ENCODE measurements at regions not wholly inside any gene's neighbourhood (a gene's known extent, or its start where the extent isn't known, plus 50 kb on each side); places are given as distances from the start of the nearest gene placed in this dataset.
"Not testable (repeated sequence)": the region's sequence is repeated elsewhere in the genome, so short reads cannot be mapped to it uniquely, and the experiment has no call there.

- in situ Hi-C loops (cut with HindIII; ENCODE audit: low sequenced_read_pairs), result loop anchor here (25.0 kb wide), 1 partner anchor 152 kb away; the partner anchor contains the start of genes MECR and PTPRU
- no peak for TF ChIP-seq CTCF (IDR thresholded peaks at IDR 0.05; ENCODE audit: low read depth, low read length, missing control alignments)
These were observed 153.3 kb downstream of the PTPRU start for GRCh38 chr1:29389533-29390041.

GRCh38 chr1:29388884-29389283, 152.6 kb downstream of the PTPRU start:
- in situ Hi-C loops (cut with HindIII; ENCODE audit: low sequenced_read_pairs), result loop anchor here (25.0 kb wide), 1 partner anchor 152 kb away; the partner anchor contains the start of genes MECR and PTPRU
- no peak for DNase-seq (ENCODE audit: low read depth)
- H3K4me3 ChIP-seq (ENCODE audit: low read depth, low read length), result no peak overlapping the region
- TF ChIP-seq CTCF (IDR thresholded peaks at IDR 0.05; ENCODE audit: low read depth, low read length, missing control alignments), result no peak

More at GRCh38 chr1:29389533-29390041, 153.3 kb downstream of the PTPRU start:
- H3K4me3 ChIP-seq (ENCODE audit: low read depth, low read length), result no peak overlapping the region
- DNase-seq (ENCODE audit: low read depth), result no peak

- TF ChIP-seq CTCF (IDR thresholded peaks at IDR 0.05; ENCODE audit: low read depth, low read length, missing control alignments), result no peak
- DNase-seq (ENCODE audit: low read depth), result no peak
- no peak overlapping the region for H3K4me3 ChIP-seq (ENCODE audit: low read depth, low read length)
- in situ Hi-C loops (cut with HindIII; ENCODE audit: low sequenced_read_pairs), result loop anchor here (25.0 kb wide), 1 partner anchor 151 kb away; the partner anchor contains the start of genes MECR and PTPRU
These were observed 151.8 kb downstream of the PTPRU start for GRCh38 chr1:29388170-29388569.

- no peak overlapping the region for H3K4me3 ChIP-seq (ENCODE audit: low read depth, low read length)
- DNase-seq (ENCODE audit: low read depth), result no peak
- in situ Hi-C loops (cut with HindIII; ENCODE audit: low sequenced_read_pairs), result loop anchor here (25.0 kb wide), 1 partner anchor 150 kb away; the partner anchor contains the start of genes MECR and PTPRU
- TF ChIP-seq CTCF (IDR thresholded peaks at IDR 0.05; ENCODE audit: low read depth, low read length, missing control alignments), result no peak
These were observed 150.9 kb downstream of the PTPRU start for GRCh38 chr1:29387210-29387609.

GRCh38 chr1:29386453-29386852, 150.1 kb downstream of the PTPRU start:
- not testable (repeated sequence) for DNase-seq (ENCODE audit: low read depth); H3K4me3 ChIP-seq (ENCODE audit: low read depth, low read length)
- in situ Hi-C loops (cut with HindIII; ENCODE audit: low sequenced_read_pairs), result loop anchor here (25.0 kb wide), 1 partner anchor 149 kb away; the partner anchor contains the start of genes MECR and PTPRU

GRCh38 chr1:29385966-29386365, 149.6 kb downstream of the PTPRU start:
- in situ Hi-C loops (cut with HindIII; ENCODE audit: low sequenced_read_pairs), result loop anchor here (25.0 kb wide), 1 partner anchor 149 kb away; the partner anchor contains the start of genes MECR and PTPRU
- no peak for DNase-seq (ENCODE audit: low read depth)
- no peak for TF ChIP-seq CTCF (IDR thresholded peaks at IDR 0.05; ENCODE audit: low read depth, low read length, missing control alignments)
- no peak overlapping the region for H3K4me3 ChIP-seq (ENCODE audit: low read depth, low read length)

GRCh38 chr1:29384496-29385015, 148.2 kb downstream of the PTPRU start:
- in situ Hi-C loops (cut with HindIII; ENCODE audit: low sequenced_read_pairs), result loop anchor here (25.0 kb wide), 1 partner anchor 147 kb away; the partner anchor contains the start of genes MECR and PTPRU
- TF ChIP-seq CTCF (IDR thresholded peaks at IDR 0.05; ENCODE audit: low read depth, low read length, missing control alignments), result no peak
- no peak for DNase-seq (ENCODE audit: low read depth)
- no peak overlapping the region for H3K4me3 ChIP-seq (ENCODE audit: low read depth, low read length)
